ENCODE measurements at regions not wholly inside any gene's neighbourhood (a gene's known extent, or its start where the extent isn't known, plus 50 kb on each side); places are given as distances from the start of the nearest gene placed in this dataset.
"Not testable (repeated sequence)": the region's sequence is repeated elsewhere in the genome, so short reads cannot be mapped to it uniquely, and the experiment has no call there.

DNA sequence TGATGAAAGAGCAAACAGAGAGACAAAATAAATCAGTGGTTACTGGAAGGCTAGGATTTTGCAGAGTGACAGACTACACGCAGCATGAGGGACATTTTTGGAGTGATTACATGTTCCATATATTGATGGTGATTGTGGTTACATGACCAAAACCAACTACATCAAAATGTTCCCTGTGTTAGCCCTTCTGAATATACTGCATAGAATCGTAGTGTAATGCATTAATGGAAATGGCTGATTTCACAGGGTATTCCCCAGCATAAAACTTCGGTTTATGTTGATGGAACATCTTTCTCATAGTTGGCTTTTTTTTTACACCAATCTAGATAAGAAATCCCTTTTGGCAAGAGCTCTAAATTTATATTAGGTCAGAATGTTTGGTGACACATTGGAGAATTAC, 191.3 kb upstream of the CMC1 start:
- Histone ChIP-seq H3K4me1 (no peaks in the 10 kb centered on the region), H3K27ac (no peak overlapping the region), H3K4me3 (no peak overlapping the region), H3K9me3 (no peaks in the 10 kb centered on the region), H3K27me3 (ENCODE audit: low read depth) (no peaks in the 10 kb centered on the region), H3K36me3 (no peaks in the 10 kb centered on the region)
- intact Hi-C loops (cut with DNase I), result no loop called here
- no peak for DNase-seq
- TF ChIP-seq CTCF (IDR thresholded peaks at IDR 0.05), result no peak
- no peak for ATAC-seq

DNA sequence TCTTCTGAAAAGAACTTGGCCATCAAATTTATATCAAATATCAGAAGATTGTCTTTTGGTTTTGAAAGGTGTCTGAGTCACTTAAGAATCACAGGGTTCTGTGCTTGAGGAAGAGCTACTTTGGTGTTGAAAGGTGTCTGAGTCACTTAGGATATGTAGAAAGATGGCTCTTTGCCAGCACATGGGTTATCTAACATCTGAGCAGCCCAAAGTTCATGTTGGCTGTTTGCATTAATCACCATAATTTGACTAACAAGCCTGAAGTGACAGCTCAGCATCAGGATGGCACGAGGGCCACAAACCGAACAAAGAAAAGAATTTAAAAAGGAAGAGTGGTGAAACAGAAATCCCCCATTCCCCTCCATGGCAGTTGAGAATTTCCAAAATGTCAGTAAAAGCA, 190.5 kb upstream of the CMC1 start:
- Histone ChIP-seq H3K36me3 (no peaks in the 10 kb centered on the region), H3K27me3 (ENCODE audit: low read depth) (no peaks in the 10 kb centered on the region), H3K27ac (no peak overlapping the region), H3K9me3 (no peaks in the 10 kb centered on the region), H3K4me1 (no peaks in the 10 kb centered on the region), H3K4me3 (no peak overlapping the region)
- intact Hi-C loops (cut with DNase I), result no loop called here
- TF ChIP-seq CTCF (IDR thresholded peaks at IDR 0.05), result no peak
- ATAC-seq, result no peak
- DNase-seq, result no peak

- Histone ChIP-seq H3K27ac (no peak overlapping the region), H3K27me3 (ENCODE audit: low read depth) (no peaks in the 10 kb centered on the region), H3K36me3 (no peaks in the 10 kb centered on the region), H3K4me1 (no peaks in the 10 kb centered on the region), H3K9me3 (no peaks in the 10 kb centered on the region), H3K4me3 (no peak overlapping the region)
- TF ChIP-seq CTCF (IDR thresholded peaks at IDR 0.05), result no peak
- ATAC-seq (no peak), DNase-seq (no peak)
- intact Hi-C loops (cut with DNase I), result no loop called here
Measured at GRCh38 chr3:28053759-28054158, 187.7 kb upstream of the CMC1 start.

DNA sequence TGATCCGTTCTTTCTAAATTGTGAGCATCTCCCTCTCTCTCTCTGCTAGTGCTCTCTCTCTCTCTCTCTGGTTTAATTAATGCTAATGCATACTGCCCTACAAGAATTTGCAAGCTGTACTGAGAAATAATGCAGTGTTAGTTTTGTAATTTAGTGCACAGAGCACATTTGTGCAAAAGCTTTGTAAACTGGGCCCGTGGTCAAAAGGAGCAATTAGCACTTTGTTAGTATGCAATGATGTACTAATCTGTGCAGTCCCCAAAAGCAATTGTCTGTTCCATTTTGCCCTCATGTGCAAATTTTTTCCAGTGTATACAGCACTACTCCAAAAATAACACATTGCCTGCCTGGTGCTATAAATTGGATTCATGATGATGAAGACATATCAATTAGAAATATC, 184.6 kb upstream of the CMC1 start:
- DNase-seq, result no peak
- Histone ChIP-seq H3K27me3 (ENCODE audit: low read depth) (no peaks in the 10 kb centered on the region), H3K36me3 (no peaks in the 10 kb centered on the region), H3K4me3 (no peak overlapping the region), H3K27ac (no peak overlapping the region), H3K9me3 (no peaks in the 10 kb centered on the region), H3K4me1 (no peaks in the 10 kb centered on the region)
- ATAC-seq, result no peak
- no peak for TF ChIP-seq CTCF (IDR thresholded peaks at IDR 0.05)
- intact Hi-C loops (cut with DNase I), result no loop called here

DNA sequence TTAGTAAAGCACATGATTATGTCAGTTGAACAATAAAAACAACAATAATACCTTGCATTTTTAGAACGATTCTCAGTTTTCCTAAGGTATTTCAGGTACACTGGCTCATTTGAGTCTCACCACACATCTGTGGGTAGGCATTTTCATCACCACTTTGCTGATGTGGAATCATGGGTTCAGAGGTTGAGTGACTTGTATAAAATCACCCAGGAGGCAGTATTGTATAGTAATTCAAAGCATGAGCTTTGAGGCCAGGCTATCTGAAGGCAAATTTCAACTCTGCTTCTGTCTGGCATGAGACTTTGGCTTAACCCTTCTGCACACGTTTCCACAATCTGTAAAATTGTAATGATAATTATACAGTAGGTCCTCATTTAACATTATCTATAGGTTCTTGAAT, 183.9 kb upstream of the CMC1 start:
- Histone ChIP-seq H3K4me1 (no peaks in the 10 kb centered on the region), H3K9me3 (no peaks in the 10 kb centered on the region), H3K4me3 (no peak overlapping the region), H3K36me3 (no peaks in the 10 kb centered on the region), H3K27ac (no peak overlapping the region), H3K27me3 (ENCODE audit: low read depth) (no peaks in the 10 kb centered on the region)
- TF ChIP-seq CTCF (IDR thresholded peaks at IDR 0.05), result no peak
- ATAC-seq, result no peak
- DNase-seq, result no peak
- intact Hi-C loops (cut with DNase I), result no loop called here

DNA sequence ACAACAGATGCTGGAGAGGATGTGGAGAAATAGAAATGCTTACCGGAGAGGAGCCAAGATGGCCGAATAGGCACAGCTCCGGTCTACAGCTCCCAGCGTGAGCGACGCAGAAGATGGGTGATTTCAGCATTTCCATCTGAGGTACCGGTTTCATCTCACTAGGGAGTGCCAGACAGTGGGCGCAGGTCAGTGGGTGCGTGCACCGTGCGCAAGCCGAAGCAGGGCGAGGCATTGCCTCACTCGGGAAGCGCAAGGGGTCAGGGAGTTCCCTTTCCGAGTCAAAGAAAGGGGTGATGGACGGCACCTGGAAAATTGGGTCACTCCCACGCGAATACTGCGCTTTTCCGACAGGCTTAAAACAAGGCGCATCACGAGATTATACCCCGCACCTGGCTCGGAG, 182.2 kb upstream of the CMC1 start:
- intact Hi-C loops (cut with DNase I); DNase-seq; H3K4me3 ChIP-seq; ATAC-seq; H3K36me3 ChIP-seq; H3K4me1 ChIP-seq; H3K9me3 ChIP-seq; H3K27ac ChIP-seq; H3K27me3 ChIP-seq (ENCODE audit: low read depth): not testable (repeated sequence)

All from lower lobe of right lung (tissue), 2 donors.